ENCODE measurements at regions not wholly inside any gene's neighbourhood (a gene's known extent, or its start where the extent isn't known, plus 50 kb on each side); places are given as distances from the start of the nearest gene placed in this dataset.

DNA sequence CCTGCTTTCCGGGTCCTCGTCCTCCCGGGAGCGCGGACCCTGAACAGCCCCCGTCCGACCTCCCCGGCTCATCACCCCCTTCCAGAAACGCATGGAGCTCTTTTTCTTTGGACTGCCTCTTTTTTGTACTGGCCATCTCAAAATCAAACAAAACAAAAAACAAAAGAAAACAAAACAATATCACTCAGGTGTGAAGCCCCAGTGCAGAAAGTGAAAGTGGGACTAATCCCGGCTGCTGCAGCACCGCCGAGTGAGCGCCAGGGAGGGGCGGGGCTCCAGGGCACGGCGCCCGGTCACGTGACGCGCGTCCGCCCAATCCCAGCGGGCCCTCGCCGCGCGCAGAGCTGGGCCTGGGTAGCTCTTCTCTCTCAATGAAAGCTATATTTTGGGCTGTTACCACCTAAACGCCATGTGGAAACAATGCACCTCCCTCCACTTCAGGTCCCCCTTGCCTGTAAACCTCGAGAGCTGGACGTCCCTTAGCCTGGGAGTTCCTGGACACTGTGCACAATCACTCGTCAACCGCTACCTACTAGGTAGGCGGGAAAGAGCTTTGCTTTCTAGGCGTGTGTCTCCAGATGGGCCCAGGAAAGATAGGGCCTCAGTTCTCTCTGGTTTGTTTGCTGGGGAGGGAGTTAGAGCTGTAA, 93.7 kb upstream of the PRDM1 start (continued):
- TF ChIP-seq, protein P1, sequence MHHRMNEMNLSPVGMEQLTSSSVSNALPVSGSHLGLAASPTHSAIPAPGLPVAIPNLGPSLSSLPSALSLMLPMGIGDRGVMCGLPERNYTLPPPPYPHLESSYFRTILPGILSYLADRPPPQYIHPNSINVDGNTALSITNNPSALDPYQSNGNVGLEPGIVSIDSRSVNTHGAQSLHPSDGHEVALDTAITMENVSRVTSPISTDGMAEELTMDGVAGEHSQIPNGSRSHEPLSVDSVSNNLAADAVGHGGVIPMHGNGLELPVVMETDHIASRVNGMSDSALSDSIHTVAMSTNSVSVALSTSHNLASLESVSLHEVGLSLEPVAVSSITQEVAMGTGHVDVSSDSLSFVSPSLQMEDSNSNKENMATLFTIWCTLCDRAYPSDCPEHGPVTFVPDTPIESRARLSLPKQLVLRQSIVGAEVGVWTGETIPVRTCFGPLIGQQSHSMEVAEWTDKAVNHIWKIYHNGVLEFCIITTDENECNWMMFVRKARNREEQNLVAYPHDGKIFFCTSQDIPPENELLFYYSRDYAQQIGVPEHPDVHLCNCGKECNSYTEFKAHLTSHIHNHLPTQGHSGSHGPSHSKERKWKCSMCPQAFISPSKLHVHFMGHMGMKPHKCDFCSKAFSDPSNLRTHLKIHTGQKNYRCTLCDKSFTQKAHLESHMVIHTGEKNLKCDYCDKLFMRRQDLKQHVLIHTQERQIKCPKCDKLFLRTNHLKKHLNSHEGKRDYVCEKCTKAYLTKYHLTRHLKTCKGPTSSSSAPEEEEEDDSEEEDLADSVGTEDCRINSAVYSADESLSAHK (CRISPR knock-in tag; IDR thresholded peaks at IDR 0.05; ENCODE audit: borderline replicate concordance), result no peak
- TF ChIP-seq HNRNPL (IDR thresholded peaks at IDR 0.05; ENCODE audit: low read depth, low read length) (no peak), HNF4A (CRISPR knock-in tag; IDR thresholded peaks at IDR 0.05) (no peak), GTF3A (CRISPR knock-in tag; conservative IDR thresholded peaks at IDR 0.05) (no peak), ZNF350 (CRISPR knock-in tag; IDR thresholded peaks at IDR 0.05; ENCODE audit: borderline replicate concordance, low read depth) (no peak), SIX4 (CRISPR knock-in tag; IDR thresholded peaks at IDR 0.05) (no peak), PAF1 (CRISPR knock-in tag; IDR thresholded peaks at IDR 0.05) (no peak), CHD2 (IDR thresholded peaks at IDR 0.05; ENCODE audit: low read depth, low read length) (no peak), TARDBP (CRISPR knock-in tag; IDR thresholded peaks at IDR 0.05) (no peak), RARA (CRISPR knock-in tag; IDR thresholded peaks at IDR 0.05) (no peak), ZNF12 (CRISPR knock-in tag; IDR thresholded peaks at IDR 0.05) (no peak), ATF7-NPFF (CRISPR knock-in tag; IDR thresholded peaks at IDR 0.05; ENCODE audit: low read depth) (no peak), NBN (conservative IDR thresholded peaks at IDR 0.05) (no peak), FOXJ3 (CRISPR knock-in tag; IDR thresholded peaks at IDR 0.05; ENCODE audit: borderline replicate concordance) (no peak), GABPA (IDR thresholded peaks at IDR 0.05; ENCODE audit: low read depth, low read length) (no peak), GABPA (CRISPR knock-in tag; IDR thresholded peaks at IDR 0.05; ENCODE audit: low read depth) (no peak; the same call in 1 of the 2 replicates)
- TF ChIP-seq, protein P2, sequence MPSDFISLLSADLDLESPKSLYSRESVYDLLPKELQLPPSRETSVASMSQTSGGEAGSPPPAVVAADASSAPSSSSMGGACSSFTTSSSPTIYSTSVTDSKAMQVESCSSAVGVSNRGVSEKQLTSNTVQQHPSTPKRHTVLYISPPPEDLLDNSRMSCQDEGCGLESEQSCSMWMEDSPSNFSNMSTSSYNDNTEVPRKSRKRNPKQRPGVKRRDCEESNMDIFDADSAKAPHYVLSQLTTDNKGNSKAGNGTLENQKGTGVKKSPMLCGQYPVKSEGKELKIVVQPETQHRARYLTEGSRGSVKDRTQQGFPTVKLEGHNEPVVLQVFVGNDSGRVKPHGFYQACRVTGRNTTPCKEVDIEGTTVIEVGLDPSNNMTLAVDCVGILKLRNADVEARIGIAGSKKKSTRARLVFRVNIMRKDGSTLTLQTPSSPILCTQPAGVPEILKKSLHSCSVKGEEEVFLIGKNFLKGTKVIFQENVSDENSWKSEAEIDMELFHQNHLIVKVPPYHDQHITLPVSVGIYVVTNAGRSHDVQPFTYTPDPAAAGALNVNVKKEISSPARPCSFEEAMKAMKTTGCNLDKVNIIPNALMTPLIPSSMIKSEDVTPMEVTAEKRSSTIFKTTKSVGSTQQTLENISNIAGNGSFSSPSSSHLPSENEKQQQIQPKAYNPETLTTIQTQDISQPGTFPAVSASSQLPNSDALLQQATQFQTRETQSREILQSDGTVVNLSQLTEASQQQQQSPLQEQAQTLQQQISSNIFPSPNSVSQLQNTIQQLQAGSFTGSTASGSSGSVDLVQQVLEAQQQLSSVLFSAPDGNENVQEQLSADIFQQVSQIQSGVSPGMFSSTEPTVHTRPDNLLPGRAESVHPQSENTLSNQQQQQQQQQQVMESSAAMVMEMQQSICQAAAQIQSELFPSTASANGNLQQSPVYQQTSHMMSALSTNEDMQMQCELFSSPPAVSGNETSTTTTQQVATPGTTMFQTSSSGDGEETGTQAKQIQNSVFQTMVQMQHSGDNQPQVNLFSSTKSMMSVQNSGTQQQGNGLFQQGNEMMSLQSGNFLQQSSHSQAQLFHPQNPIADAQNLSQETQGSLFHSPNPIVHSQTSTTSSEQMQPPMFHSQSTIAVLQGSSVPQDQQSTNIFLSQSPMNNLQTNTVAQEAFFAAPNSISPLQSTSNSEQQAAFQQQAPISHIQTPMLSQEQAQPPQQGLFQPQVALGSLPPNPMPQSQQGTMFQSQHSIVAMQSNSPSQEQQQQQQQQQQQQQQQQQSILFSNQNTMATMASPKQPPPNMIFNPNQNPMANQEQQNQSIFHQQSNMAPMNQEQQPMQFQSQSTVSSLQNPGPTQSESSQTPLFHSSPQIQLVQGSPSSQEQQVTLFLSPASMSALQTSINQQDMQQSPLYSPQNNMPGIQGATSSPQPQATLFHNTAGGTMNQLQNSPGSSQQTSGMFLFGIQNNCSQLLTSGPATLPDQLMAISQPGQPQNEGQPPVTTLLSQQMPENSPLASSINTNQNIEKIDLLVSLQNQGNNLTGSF (CRISPR knock-in tag; IDR thresholded peaks at IDR 0.05), result no peak
- TF ChIP-seq, protein P3, sequence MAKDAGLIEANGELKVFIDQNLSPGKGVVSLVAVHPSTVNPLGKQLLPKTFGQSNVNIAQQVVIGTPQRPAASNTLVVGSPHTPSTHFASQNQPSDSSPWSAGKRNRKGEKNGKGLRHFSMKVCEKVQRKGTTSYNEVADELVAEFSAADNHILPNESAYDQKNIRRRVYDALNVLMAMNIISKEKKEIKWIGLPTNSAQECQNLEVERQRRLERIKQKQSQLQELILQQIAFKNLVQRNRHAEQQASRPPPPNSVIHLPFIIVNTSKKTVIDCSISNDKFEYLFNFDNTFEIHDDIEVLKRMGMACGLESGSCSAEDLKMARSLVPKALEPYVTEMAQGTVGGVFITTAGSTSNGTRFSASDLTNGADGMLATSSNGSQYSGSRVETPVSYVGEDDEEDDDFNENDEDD (CRISPR knock-in tag; IDR thresholded peaks at IDR 0.05; ENCODE audit: borderline replicate concordance), result peak; percentile 81; the same call in 1 of the 2 replicates
- TF ChIP-seq, protein P4, sequence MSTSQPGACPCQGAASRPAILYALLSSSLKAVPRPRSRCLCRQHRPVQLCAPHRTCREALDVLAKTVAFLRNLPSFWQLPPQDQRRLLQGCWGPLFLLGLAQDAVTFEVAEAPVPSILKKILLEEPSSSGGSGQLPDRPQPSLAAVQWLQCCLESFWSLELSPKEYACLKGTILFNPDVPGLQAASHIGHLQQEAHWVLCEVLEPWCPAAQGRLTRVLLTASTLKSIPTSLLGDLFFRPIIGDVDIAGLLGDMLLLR (CRISPR knock-in tag; IDR thresholded peaks at IDR 0.05), result no peak
- TF ChIP-seq, protein P5, sequence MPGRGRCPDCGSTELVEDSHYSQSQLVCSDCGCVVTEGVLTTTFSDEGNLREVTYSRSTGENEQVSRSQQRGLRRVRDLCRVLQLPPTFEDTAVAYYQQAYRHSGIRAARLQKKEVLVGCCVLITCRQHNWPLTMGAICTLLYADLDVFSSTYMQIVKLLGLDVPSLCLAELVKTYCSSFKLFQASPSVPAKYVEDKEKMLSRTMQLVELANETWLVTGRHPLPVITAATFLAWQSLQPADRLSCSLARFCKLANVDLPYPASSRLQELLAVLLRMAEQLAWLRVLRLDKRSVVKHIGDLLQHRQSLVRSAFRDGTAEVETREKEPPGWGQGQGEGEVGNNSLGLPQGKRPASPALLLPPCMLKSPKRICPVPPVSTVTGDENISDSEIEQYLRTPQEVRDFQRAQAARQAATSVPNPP (CRISPR knock-in tag; IDR thresholded peaks at IDR 0.05), result no peak
